ENCODE measurements at regions not wholly inside any gene's neighbourhood (a gene's known extent, or its start where the extent isn't known, plus 50 kb on each side); places are given as distances from the start of the nearest gene placed in this dataset.

DNA sequence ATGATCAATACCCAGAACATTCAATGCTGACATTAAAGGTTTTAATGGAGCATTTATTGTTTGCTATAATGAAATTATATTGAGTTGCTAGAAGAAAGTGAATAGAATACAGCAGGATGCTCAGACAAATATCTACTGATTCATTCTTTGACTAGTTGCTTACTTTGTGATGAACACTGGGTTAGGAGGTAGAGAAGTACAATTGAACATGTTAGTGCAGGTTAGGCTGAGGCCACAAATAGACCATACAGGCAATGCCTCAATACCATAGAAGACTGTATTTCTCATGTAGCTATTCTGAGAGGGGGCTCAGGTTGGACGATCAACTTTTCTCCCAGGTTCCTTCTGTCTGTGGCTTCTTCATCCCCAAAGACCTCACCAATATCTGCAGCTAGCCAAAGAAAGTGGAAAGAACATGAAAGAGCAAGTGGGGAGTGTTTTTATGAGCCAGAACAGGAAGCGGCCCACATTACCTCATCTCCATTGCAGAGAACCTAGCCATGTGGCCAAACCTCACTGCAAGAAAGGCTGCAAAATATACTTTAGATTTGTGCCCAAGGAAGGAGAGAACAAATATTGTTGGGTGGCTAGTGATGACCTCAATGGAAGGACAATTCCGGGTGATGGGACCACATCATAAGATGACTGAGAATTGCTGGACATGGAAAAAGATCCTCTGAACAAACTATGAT is 180.3 kb upstream of the GATB start:
- no peak overlapping the region for H3K18ac ChIP-seq (ENCODE audit: insufficient read length, low read depth, low read length)
- no peak for DNase-seq
- H3T11ph ChIP-seq (ENCODE audit: low read length), result no peak overlapping the region
- TF ChIP-seq, protein P1, sequence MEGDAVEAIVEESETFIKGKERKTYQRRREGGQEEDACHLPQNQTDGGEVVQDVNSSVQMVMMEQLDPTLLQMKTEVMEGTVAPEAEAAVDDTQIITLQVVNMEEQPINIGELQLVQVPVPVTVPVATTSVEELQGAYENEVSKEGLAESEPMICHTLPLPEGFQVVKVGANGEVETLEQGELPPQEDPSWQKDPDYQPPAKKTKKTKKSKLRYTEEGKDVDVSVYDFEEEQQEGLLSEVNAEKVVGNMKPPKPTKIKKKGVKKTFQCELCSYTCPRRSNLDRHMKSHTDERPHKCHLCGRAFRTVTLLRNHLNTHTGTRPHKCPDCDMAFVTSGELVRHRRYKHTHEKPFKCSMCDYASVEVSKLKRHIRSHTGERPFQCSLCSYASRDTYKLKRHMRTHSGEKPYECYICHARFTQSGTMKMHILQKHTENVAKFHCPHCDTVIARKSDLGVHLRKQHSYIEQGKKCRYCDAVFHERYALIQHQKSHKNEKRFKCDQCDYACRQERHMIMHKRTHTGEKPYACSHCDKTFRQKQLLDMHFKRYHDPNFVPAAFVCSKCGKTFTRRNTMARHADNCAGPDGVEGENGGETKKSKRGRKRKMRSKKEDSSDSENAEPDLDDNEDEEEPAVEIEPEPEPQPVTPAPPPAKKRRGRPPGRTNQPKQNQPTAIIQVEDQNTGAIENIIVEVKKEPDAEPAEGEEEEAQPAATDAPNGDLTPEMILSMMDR (conservative IDR thresholded peaks at IDR 0.05), result no peak
- Mint-ChIP-seq H3K36me3 (ENCODE audit: insufficient read depth in 1 of 3, low read depth in 3 of 3) (peaks cover 6 to 12% (median 12%) of the 10 kb centered on the region in 3 experiments), H3K27me3 (ENCODE audit: low read depth) (peaks cover under 1% of the 10 kb centered on the region; the same call in 1 of the 2 replicates), H3K4me3 (no peak overlapping the region), H3K9me3 (peaks cover 12 to 23% of the 10 kb centered on the region in 2 experiments), H3K27ac (no peak overlapping the region), H3K4me1 (peaks cover 0 to 6% of the 10 kb centered on the region in 2 experiments; a peak in 2 of 4 replicates)
- no peak overlapping the region for H2AK5ac ChIP-seq (ENCODE audit: insufficient read length, low read length)
- no peak overlapping the region for H2BK5ac ChIP-seq (ENCODE audit: insufficient read length, low read length)
- H2AFZ ChIP-seq (ENCODE audit: low read length), result no peak overlapping the region
- no peak overlapping the region for H3K9ac ChIP-seq (ENCODE audit: extremely low read depth, insufficient read length, low read length)
- H3K23me2 ChIP-seq (ENCODE audit: insufficient read length, low read depth, low read length, poor library complexity, severe bottlenecking), result no peaks in the 10 kb centered on the region
- no peaks in the 10 kb centered on the region for H3K79me1 ChIP-seq (ENCODE audit: insufficient read depth, low read depth, low read length, poor library complexity, severe bottlenecking)
- no peak overlapping the region for H3K23ac ChIP-seq (ENCODE audit: insufficient read length, low read depth, low read length)
- H4K8ac ChIP-seq (replicated peaks; ENCODE audit: insufficient read length, low read depth, low read length), result no peak overlapping the region
- no peak overlapping the region for H3K14ac ChIP-seq (ENCODE audit: insufficient read depth, low read length)
- no peak overlapping the region for H3K27ac ChIP-seq (ENCODE audit: insufficient read length, low read depth, low read length)
- H3K56ac ChIP-seq (ENCODE audit: insufficient read length, low read depth, low read length), result no peak overlapping the region
- no peak overlapping the region for H2BK12ac ChIP-seq (ENCODE audit: insufficient read length, low read depth, low read length)
- WGBS (ENCODE audit: extremely low coverage, insufficient read length, low lambda C conversion rate), result no CpG with 5 or more reads among the region's 3 CpGs
- peaks cover 8% of the 10 kb centered on the region for H3K9me3 ChIP-seq (ENCODE audit: control insufficient read depth, low read depth, low read length)
- no peak overlapping the region for H4K5ac ChIP-seq (ENCODE audit: insufficient read length, low read depth, low read length)
- no peaks in the 10 kb centered on the region for H3K4me1 ChIP-seq (ENCODE audit: insufficient read depth, low read length)
- no peak overlapping the region for H2BK120ac ChIP-seq (ENCODE audit: low read depth, low read length, poor library complexity, severe bottlenecking)
- no peaks in the 10 kb centered on the region for H3K79me2 ChIP-seq (ENCODE audit: insufficient read depth, low read length)
- no peak overlapping the region for H2BK15ac ChIP-seq (ENCODE audit: low read depth, low read length)
- no peak overlapping the region for H2BK20ac ChIP-seq (ENCODE audit: low read depth, low read length, poor library complexity, severe bottlenecking)
- no peaks in the 10 kb centered on the region for H4K20me1 ChIP-seq (ENCODE audit: control insufficient read depth, insufficient read depth, insufficient read length)
- no peak overlapping the region for H3K4me2 ChIP-seq (ENCODE audit: insufficient read depth, insufficient read length, low read length)
- no peak overlapping the region for H3K4ac ChIP-seq (ENCODE audit: low read depth, low read length)
- H3K27me3 ChIP-seq (ENCODE audit: insufficient read depth, low read length), result no peaks in the 10 kb centered on the region
- H4K91ac ChIP-seq (ENCODE audit: insufficient read length, low read depth, low read length), result no peak overlapping the region
